Cerebellar cortex (tissue), 1 donor: ENCODE measurements at regions not wholly inside any gene's neighbourhood (a gene's known extent, or its start where the extent isn't known, plus 50 kb on each side); places are given as distances from the start of the nearest gene placed in this dataset.

Experiments used
- DNase-seq: peaks from one replicate; pipeline ENCODE4 v3.0.0-alpha.2; 2015; ENCODE audit warnings: low spot score

DNA sequence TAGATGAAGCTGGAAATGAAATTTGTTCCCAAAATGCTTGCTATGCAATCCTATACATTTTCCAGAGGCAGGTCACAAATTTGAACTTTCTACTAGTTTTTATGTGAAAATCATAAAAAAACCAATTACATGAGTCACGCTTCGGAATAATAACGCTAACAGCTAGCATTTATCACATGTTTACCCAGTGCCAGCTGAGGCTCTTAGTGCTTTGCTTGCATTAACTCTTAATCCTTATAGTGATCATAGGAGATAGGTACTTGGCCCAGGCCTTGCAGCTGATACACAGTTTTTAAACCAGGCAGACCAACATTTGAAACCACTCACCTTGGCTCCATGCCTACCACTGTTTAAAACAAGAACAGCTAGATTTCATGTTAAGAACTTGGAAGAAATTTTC is 131.8 kb upstream of the RAG2 start:
- DNase-seq = no peak

DNA sequence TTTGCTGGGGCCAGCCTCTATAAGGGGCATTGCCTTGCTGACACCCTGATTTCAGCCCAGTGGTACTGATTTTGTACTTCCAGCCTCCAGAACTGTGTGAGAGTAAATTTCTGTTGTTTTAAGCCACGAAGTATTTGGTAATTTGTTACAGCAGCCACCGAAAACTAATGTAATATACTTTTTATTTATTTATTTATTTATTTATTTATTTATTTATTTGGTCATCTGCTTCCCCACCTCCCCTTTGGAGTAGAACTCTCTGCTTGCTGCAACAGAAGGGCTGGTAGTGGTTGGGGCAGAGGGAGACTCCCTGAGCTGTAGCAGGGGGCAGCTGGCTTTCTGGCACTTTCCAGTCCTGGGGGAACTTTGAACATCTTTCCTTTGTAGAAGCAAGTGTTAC is 128.4 kb upstream of the RAG2 start:
- DNase-seq = no peak

DNA sequence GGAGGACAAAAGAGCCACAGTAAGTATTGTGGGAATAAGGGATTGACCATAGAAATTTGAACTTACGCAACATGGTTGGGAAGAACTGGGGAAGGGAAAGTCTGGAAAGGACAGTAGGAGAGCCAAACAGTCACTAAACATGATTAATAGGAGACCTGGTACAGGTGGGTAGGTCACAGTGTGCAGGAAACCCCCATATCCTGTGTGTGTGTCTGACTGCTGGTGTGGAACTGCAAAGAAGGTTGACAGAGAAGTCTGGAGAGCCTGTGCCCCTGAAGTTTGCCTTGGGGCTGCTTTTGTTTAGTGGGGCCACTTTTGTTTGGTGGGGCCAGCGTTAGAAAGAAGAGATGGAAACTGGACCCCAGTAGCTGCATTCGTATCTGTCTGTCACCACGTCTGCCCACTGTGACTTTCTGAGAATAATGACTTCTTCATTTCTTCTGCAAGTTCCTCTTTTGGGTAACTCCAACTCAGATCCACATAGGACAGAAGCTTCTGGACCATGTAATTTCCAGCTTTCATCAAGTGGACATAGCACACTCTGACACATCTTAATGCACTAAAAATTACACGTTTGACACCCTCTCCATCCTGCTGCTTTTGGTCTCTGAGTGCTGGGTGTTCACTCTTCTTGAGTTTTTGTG is 126.8 kb upstream of the RAG2 start:
- no peak for DNase-seq

DNA sequence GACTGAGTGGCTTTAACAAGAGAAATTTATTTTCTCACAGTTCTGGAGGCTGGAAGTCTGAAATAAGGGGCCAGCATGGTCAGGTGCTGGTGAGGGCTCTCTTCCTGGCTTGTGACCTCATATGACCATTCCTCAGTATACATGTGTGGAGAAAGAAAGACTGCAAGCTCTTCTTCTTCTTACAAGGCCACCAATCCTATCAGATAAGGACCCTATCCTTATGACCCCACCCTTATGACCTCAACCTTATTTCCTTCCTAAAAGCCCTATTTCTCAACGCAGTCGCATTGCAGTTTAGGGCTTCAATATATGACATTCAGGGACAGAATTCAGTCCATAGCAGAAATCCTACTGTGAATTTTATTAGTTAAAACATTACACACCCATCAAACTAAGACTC is 124.4 kb upstream of the RAG2 start:
- no peak for DNase-seq

DNA sequence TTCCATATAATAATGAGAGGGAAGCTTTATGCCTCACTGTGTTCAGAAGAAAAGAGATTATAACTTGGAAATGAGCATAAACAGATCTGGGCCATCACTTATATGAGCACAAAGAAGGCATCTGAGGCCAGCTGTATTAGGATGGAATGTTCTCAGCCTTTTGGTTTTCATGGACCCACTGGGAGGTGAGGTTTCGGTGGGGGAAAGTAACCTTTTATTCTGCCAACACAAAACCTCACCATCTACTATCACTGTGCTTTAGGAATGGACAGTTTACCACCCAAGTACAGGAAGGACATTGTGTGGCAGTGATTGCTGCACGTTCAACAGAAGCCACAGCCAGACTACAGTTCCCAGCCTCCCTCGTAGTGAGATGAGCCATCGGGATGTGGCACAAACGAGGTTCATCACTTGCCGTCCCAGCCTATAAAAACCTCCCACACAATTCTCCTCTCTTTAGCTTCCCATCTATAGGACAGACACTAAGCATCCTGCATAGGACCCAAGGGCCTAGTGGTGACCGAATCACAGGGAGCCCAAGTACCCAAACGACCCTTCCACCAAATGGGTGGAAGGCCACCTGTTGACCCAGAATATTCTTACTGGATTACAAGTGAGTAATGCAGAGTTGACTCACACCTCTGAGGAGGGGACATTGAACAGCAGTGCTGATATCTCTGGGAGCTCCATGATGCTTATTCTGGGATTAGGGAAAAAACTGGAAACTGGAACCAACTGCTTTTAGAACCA is 121.5 kb upstream of the RAG2 start:
- no peak for DNase-seq

DNA sequence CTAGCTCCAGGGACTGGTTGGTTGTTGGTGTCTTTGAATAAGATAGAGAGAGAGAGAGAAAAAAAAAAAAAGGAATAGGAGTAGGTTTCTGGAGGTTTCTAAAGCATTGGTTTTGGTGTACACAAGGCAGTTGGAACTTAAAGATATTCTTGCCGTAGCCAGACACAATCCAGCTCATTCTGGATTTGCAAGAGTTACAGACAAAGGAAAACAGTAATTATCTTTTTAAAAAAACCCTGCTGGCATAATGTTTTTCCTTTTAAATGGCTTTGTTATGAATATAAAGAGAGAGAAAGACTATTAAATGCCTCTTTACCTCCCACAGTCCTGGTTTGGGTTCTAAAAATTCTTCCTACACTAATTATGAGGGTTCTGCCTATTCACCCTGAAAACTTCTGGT is 120.4 kb upstream of the RAG2 start:
- DNase-seq = no peak

DNA sequence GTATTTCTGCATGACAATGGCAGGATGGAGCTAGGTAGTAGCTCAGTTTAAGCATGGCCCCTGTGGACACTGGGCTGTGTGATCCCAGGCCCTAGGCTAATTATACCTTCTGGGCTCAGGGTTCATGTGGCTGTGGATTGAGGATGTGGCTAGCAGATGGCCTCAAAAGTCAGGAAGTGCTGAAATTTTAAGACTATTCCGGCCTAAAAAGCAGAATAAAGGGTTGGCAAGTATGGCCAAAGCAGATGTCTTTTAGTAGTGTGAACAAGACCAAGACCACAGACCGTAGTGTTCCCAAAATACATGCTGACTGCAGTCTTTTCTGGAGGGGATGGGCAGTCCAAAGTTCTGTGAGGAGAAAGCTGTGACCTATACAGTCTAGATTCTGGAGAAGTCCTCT is 115.7 kb upstream of the RAG2 start:
- no peak for DNase-seq

DNA sequence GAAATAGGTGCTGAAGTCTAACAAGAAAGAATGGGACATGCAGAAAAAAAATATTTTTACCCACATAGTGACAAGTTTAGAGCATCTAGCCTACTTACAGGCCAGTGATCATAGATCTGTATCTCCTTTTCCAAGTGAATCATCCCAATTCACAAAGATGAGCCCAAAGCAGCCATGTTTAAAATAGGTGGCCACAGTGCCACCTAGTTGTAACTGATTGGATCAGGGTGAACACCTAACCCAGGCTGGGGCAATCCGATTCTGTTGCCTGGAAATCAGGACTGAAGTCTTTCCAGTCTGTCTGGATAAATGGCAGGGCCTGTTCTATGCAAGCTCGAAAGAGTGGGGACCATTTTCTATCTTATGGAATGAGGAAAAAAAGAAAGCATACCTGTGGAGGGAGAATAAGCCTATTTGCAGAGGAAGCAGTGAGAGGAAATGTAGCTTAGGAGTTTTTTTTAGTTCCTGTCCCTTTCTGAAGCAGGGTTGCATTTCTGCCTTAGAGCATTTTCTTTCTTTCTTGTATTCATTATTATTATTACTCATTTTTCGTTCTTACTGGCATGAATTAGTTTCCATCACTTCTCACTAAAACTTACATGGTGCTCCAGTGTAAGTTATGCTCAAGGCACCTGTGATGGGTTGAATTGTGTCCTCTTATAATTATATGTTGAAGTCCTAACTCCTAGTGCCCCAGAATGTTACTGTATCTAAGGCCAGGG is 113.2 kb upstream of the RAG2 start:
- DNase-seq = no peak
